IMR-90 (cell line): ENCODE measurements at regions not wholly inside any gene's neighbourhood (a gene's known extent, or its start where the extent isn't known, plus 50 kb on each side); places are given as distances from the start of the nearest gene placed in this dataset.

ENCODE experiments used
- CEBPB ChIP-seq: IDR thresholded peaks from 2 replicates; pipeline ENCODE4 v1.6.1; 2012; ENCODE audit warnings: low read depth, low read length, improper control_type of control experiment
- CHD1 ChIP-seq: IDR thresholded peaks from 2 replicates; pipeline ENCODE4 v1.6.1; 2012; ENCODE audit warnings: low read depth, low read length, improper control_type of control experiment

GRCh38 chr5:40041452-40041851, 616.7 kb upstream of the DAB2 start:
- TF ChIP-seq CHD1 (no peak), CEBPB (no peak)
